GM18505 (cell line): ENCODE measurements at regions not wholly inside any gene's neighbourhood (a gene's known extent, or its start where the extent isn't known, plus 50 kb on each side); places are given as distances from the start of the nearest gene placed in this dataset.

ENCODE experiments used
- ATAC-seq: cut with Tn5 transposase; IDR thresholded peaks from one replicate; pipeline ENCODE4 v1.9.1; 2021; ENCODE audit not compliant: unreplicated experiment
- POLR2A ChIP-seq: IDR thresholded peaks from 4 replicates; pipeline ENCODE4 v1.6.1; 2011; ENCODE audit warnings: borderline replicate concordance; ENCODE audit not compliant: insufficient read depth, insufficient read length; ENCODE audit errors: extremely low read depth

DNA sequence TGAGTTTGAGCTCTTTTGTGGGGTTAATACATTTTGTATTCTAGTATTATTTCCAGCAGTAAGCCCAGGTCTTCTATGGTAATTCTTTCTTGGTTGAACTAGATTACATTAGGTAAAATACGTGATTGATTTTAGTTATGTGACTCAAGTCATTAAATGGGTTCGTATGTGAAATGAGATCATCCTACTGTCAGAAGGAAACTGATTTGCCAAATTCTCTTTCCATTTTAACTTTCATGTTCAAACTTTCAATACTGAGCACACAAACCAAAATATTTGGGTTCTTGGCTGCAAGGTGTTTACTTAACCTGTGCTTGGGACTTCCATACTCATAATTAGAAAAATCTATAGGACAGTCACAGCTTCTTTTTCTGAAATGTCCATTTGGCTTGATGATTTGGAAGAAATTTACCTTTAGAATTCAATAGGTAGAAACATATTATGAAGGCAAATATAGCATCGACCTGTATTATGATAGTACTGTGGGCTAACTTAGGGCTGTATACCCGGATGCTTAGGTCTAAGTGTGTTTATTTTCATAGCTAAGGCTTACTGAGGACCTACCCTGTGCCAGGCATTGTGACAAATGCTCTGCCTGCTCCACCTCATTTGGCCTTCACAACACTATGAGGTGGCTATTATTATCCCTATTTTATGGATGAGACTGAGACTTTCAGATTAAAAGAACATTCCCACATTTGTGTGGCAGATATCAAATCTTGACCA, 631.8 kb upstream of the GRM7 start:
- ATAC-seq: no peak
- TF ChIP-seq POLR2A: no peak

DNA sequence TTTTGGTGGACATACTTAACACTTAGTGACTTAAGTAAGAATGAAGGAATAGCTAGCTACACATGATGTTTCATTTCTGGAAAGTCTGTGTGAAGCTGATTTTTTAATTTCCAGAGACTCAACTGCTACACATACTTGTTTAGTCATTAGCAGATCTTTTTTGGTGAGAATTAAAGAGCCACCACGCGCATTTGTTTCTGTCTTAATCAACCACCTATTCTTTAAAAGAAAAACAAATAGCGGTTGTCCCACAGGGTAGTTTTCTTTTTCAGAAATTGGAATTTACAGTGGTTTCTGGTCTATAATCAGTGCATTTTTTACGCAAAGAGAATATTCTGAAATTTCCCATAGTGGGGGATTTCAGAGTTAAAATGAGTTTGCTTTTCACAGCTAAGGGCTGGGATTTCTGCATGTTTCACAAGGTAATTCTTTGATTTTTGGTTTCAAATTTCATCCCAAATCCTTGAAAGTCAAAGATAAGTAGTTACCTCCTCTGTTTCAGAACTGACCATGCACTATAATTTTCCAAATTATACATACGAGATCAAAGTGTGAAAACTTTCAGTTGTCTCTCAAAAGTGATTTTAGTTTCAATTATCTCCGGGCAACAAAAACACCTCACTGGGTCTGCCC, 631.0 kb upstream of the GRM7 start:
- no peak for ATAC-seq
- no peak for TF ChIP-seq POLR2A

DNA sequence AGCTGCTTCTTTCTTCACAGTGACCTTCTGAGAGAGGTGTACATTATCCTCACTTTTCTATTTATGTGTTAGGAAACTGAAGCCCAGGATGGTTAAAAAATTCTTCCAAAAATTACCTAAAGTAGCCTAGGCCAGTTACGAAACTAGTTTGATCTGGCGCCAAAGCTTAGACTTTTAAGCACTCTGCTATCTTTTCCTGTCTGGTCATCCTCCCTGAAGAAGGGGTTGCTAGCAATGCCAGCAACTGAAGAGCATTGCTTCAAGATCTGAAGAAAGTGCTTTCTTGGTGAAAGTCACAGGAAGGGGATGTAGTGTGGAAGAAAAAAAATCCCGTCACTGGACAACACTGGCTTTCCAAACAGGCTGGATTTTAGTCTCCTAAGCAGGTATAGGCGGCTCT, 618.8 kb upstream of the GRM7 start:
- TF ChIP-seq POLR2A: no peak

DNA sequence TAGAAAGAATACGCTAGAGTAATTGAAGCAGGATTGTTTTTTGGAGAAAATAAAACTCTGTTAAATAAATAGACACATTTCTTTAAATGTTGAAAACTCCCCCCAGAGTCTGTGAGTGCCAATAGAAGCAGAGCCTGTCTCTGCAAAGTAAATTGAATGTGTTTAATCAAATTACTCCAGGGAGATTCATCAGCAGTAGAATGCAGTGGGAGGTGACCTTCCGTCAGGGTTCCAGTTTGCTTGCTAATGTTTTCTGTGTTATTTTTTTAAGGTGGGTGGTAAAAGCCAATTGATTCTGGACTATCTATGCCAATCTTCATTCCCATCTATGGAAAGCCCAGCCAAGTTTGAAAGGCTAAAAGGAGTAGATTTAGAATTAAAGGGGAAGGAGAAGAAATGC, 612.4 kb upstream of the GRM7 start:
- TF ChIP-seq POLR2A: no peak

More for the DNA sequence above, 618.8 kb upstream of the GRM7 start:
- ATAC-seq: no peak

DNA sequence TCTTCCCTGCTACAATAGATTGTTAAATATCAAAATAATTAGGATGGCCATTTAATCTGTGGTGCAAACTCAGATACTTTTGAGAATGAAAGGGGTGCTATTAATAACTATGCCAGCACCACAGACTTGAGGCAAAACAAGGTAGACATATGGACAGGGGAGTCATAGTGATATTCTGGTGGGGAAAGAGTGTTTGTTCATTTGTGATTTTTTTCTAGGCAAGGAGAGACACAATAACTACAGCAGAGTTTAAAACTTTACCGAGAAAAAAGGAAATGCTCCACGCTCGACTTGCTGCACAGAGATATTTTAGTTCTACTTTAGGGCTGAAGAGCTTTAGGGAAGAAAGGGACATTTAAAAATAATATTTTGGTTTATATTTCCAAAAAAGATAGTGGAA, 611.2 kb upstream of the GRM7 start:
- ATAC-seq: peak; percentile 66
- TF ChIP-seq POLR2A: no peak

More for the DNA sequence above, 612.4 kb upstream of the GRM7 start:
- no peak for ATAC-seq

DNA sequence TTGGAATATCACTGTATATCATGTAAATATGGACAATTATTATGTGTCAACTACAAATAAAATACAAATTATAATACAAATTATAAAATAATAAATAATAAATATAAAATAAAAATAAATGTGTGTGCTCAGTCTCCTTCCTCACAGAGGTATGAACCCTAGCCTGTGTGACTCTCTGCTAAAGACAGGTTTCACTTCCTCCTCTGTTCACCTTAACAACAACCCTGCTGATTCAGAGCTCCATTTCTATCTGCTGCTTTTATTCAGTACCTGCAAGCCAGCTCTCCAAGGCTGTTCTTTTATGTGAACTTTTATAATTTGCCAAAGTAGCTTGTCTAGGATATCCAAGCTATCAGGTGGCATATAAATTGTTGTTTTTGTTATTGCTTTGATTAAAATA, 610.7 kb upstream of the GRM7 start:
- peak; percentile 97 for ATAC-seq
- no peak for TF ChIP-seq POLR2A

DNA sequence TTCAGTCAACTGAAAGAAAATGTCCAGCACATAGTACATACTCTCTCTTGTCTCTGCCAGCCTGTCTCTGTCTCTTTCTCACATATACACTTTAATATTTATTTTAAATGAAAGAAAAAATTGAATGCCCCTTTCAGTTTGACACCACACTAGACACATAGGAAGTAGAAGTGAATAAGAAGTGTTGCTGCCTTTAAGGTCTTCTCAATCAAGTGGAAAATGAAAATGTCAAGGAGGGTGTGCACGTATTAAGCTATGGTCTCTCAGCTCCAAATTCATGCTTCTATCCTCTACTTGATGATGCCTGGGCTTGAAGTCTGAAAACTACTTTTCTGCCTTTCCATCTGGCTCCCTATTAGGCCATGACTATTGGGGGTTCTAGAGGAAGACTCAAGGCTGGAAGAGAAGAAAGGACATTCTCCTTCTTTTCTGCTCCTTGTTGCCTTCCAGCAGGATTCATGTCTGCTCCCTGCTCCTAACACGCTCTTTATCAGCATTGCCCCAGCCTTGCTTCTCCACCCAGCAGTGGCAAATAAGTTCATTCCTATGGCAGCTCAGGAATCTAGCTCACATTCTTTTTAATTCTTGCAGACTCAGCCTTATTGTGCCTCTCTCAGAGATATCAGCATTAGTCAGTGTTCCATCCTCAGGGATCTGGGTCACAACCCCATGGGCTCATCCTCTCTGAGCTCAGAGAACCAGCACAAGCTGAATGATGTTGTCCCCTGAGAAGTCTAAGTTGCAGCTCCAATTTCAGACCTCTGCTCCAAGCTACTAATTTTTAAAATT, 609.1 kb upstream of the GRM7 start:
- ATAC-seq: no peak
- TF ChIP-seq POLR2A: no peak

DNA sequence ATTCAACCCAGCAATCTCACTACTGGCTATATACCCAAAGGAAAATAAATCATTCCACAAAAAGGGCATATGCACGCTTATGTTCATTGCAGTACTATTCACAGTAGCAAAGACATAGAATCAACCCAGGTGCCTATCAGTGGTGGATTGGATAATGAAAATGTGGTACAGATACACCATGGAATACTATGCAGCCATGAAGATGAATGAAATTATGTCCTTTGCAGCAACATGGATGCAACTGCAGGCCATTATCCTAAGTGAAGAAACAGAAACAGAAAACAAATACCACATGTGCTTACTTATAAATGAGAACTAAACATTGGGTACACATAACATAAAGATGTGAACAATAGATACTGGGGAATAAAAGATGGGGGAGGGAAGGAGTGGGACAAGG, 606.4 kb upstream of the GRM7 start:
- no peak for ATAC-seq

DNA sequence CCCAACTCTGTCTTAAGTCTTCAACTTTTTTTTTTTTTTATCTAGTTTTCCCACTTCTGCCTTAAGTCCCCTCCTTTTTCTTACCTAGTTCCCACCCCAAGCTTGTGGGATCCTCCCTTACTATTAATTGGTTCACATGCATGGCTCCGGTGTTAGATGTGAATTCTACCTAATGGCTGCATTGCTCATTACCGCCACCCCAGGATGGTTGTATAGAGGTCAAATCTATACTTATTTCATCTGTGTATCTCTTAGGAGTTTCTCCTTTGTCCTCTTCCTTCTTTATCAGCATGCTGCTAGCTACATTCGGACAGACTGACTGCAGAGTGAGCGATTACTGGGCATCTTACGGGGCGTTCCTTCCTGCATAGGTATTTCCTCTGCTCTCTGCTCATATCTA, 605.7 kb upstream of the GRM7 start:
- no peak for TF ChIP-seq POLR2A
- no peak for ATAC-seq

More for the DNA sequence above, 606.4 kb upstream of the GRM7 start:
- no peak for TF ChIP-seq POLR2A

DNA sequence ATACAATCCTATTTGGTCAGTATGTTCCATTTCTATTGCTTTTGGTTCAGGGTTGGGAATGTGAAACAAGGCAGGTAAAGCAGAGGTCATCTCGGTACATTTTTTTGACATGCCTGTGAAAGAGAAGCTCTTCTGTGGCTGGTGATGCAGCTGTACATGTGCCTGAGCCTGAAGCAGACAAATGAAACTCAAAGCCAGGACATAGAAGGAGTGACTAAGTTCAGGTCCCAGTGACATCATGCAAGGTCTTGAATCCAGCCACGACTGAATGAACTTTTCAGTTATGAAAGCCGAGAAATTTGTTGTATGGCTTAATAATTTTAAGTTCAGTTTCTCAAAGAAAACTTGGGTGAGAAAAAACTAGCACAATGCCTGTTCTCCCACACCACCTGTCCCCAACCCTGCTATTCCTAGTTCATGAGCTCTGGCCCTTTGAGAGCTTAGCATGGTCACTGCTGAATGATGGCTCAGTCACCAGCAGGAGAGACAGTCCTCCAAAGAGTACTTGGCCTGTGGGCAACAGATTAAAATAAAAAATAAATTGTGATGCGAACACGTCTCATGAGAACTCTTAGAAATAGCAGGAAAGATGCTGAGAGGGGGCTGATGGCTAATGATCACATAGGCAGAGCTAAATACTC, 600.2 kb upstream of the GRM7 start:
- peak; percentile 64 for ATAC-seq
- no peak for TF ChIP-seq POLR2A

DNA sequence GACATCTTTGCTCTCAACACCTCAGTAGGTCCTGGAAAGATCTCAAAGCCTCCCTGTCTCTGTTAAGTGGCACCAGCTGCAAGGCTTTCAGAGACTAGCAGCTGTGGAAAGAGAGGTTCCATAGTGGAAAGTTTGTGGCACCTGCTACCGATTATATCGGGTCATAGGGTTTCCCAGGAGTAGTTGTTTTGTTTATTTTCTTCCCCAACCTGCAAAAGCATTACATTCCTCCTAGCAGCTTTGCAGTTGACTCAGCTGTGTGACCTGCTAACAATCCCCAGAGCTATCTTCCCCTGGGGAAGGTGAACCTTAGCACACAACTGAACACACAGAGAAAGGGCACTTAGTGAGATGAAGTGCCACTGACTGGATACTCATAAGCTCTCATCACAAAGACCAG, 598.9 kb upstream of the GRM7 start:
- no peak for ATAC-seq
- no peak for TF ChIP-seq POLR2A

DNA sequence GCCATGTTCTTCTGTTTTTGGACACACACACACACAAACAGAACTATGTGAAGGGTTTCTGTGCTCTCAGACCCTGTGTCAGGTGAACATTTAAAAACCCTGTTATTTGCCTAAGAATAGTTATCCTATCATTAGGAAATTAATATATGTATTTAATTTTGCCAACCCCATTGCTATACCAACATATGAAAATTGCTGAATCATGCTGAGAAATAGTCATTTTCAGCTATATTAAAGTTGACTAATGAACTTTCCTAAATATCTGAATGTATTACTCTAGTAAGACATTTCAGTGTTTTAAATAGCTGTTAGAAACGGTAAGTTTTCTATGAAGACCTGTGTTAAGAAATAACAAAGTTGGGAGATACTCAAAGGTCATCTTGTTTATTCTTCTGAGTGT, 596.9 kb upstream of the GRM7 start:
- TF ChIP-seq POLR2A: no peak
- ATAC-seq: no peak

DNA sequence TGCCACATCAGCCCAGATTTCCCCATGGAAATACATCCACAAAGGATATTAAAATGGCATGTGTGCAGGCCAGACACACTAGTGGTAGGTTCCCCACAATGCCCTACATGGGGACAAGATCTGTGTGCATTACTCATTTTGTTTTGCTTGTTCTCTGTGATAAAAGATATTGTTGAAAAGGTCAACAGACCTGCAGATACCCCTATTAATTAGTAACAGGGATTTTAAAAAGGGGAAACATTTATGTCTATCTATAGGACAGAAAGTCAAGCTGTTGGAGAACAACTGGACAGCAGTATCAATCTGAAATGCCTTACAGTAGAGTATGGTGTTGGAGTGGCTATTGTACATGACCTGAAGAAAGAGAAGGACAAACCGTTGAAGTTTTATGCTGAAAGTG, 596.0 kb upstream of the GRM7 start:
- no peak for TF ChIP-seq POLR2A
- no peak for ATAC-seq
